Stimulated activated naive CD8-positive, alpha-beta T cell treated with anti-CD3 and anti-CD28 coated beads, Interleukin-15, Interleukin-2, amounts not matched to agents 100 ng/mL and 50 ng/mL, for 24 hours (primary cell): ENCODE measurements at regions not wholly inside any gene's neighbourhood (a gene's known extent, or its start where the extent isn't known, plus 50 kb on each side); places are given as distances from the start of the nearest gene placed in this dataset.
"Not testable (repeated sequence)": the region's sequence is repeated elsewhere in the genome, so short reads cannot be mapped to it uniquely, and the experiment has no call there.

Experiments
- H3K27ac Mint-ChIP-seq: one replicate; pipeline ENCODE4 v1.8.0; 2021; ENCODE audit warnings: mild to moderate bottlenecking, mixed read lengths
- H3K27me3 Mint-ChIP-seq: one replicate; pipeline ENCODE4 v1.8.0; 2021; ENCODE audit warnings: mixed read lengths
- H3K36me3 Mint-ChIP-seq: one replicate; pipeline ENCODE4 v1.8.0; 2021; ENCODE audit warnings: low read depth, mixed read lengths
- H3K4me1 Mint-ChIP-seq: one replicate; pipeline ENCODE4 v1.8.0; 2021; ENCODE audit warnings: low read depth, mixed read lengths
- H3K4me3 Mint-ChIP-seq: one replicate; pipeline ENCODE4 v1.8.0; 2021; ENCODE audit warnings: mild to moderate bottlenecking, mixed read lengths
- H3K9me3 Mint-ChIP-seq: one replicate; pipeline ENCODE4 v1.8.0; 2021; ENCODE audit warnings: mixed read lengths

GRCh38 chr6:130611366-130611765 lies 215.8 kb upstream of the SMLR1 start:
- Mint-ChIP-seq H3K27me3 (no peaks in the 10 kb centered on the region), H3K9me3 (no peaks in the 10 kb centered on the region), H3K36me3 (no peaks in the 10 kb centered on the region), H3K4me1 (peaks cover 5% of the 10 kb centered on the region), H3K4me3 (no peak overlapping the region), H3K27ac (no peak overlapping the region)

GRCh38 chr6:130613176-130613575 lies 214.0 kb upstream of the SMLR1 start:
- H3K27ac Mint-ChIP-seq, result no peak overlapping the region

GRCh38 chr6:130615816-130616215 lies 211.4 kb upstream of the SMLR1 start:
- peaks cover 3% of the 10 kb centered on the region for H3K9me3 Mint-ChIP-seq
- H3K27me3 Mint-ChIP-seq, result no peaks in the 10 kb centered on the region
- H3K4me1 Mint-ChIP-seq, result peaks cover 18% of the 10 kb centered on the region
- no peak overlapping the region for H3K27ac Mint-ChIP-seq
- H3K36me3 Mint-ChIP-seq, result no peaks in the 10 kb centered on the region
- H3K4me3 Mint-ChIP-seq, result no peak overlapping the region

More at GRCh38 chr6:130613176-130613575, 214.0 kb upstream of the SMLR1 start:
- Mint-ChIP-seq H3K36me3 (no peaks in the 10 kb centered on the region), H3K4me3 (no peak overlapping the region), H3K27me3 (no peaks in the 10 kb centered on the region), H3K9me3 (peaks cover 3% of the 10 kb centered on the region), H3K4me1 (peaks cover 10% of the 10 kb centered on the region)

GRCh38 chr6:130617658-130618057 lies 209.5 kb upstream of the SMLR1 start:
- Mint-ChIP-seq H3K9me3 (peaks cover 3% of the 10 kb centered on the region), H3K27ac (no peak overlapping the region), H3K36me3 (no peaks in the 10 kb centered on the region), H3K4me3 (no peak overlapping the region), H3K27me3 (no peaks in the 10 kb centered on the region), H3K4me1 (peaks cover 29% of the 10 kb centered on the region)

- Mint-ChIP-seq H3K9me3 (peaks cover 13% of the 10 kb centered on the region), H3K4me1 (peaks cover 40% of the 10 kb centered on the region)
- H3K27ac Mint-ChIP-seq, H3K36me3 Mint-ChIP-seq, H3K4me3 Mint-ChIP-seq, H3K27me3 Mint-ChIP-seq: not testable (repeated sequence)
These were observed 208.4 kb upstream of the SMLR1 start for GRCh38 chr6:130618806-130619205.

GRCh38 chr6:130620338-130620781 lies 206.8 kb upstream of the SMLR1 start:
- Mint-ChIP-seq H3K4me1 (peaks cover 53% of the 10 kb centered on the region), H3K4me3 (no peak overlapping the region), H3K9me3 (peaks cover 13% of the 10 kb centered on the region), H3K27me3 (no peaks in the 10 kb centered on the region), H3K36me3 (peaks cover 9% of the 10 kb centered on the region), H3K27ac (no peak overlapping the region)

GRCh38 chr6:130622142-130622541 lies 205.1 kb upstream of the SMLR1 start:
- peak overlapping the region; percentile 54 for H3K27ac Mint-ChIP-seq
- peaks cover 63% of the 10 kb centered on the region for H3K4me1 Mint-ChIP-seq
- peaks cover 9% of the 10 kb centered on the region for H3K36me3 Mint-ChIP-seq
- H3K4me3 Mint-ChIP-seq, result no peak overlapping the region
- no peaks in the 10 kb centered on the region for H3K27me3 Mint-ChIP-seq
- peaks cover 10% of the 10 kb centered on the region for H3K9me3 Mint-ChIP-seq

GRCh38 chr6:130624046-130624445 lies 203.2 kb upstream of the SMLR1 start:
- H3K36me3 Mint-ChIP-seq, result peaks cover 9% of the 10 kb centered on the region
- peaks cover 10% of the 10 kb centered on the region for H3K9me3 Mint-ChIP-seq
- peaks cover 69% of the 10 kb centered on the region for H3K4me1 Mint-ChIP-seq
- no peak overlapping the region for H3K4me3 Mint-ChIP-seq
- H3K27ac Mint-ChIP-seq, result no peak overlapping the region
- H3K27me3 Mint-ChIP-seq, result no peaks in the 10 kb centered on the region

- H3K4me3 Mint-ChIP-seq, result no peak overlapping the region
These were observed 201.2 kb upstream of the SMLR1 start for GRCh38 chr6:130625825-130626527.

GRCh38 chr6:130628862-130629261 lies 198.3 kb upstream of the SMLR1 start:
- Mint-ChIP-seq H3K4me3 (no peak overlapping the region), H3K4me1 (peaks cover 39% of the 10 kb centered on the region), H3K27me3 (no peaks in the 10 kb centered on the region), H3K27ac (no peak overlapping the region), H3K9me3 (no peaks in the 10 kb centered on the region), H3K36me3 (no peaks in the 10 kb centered on the region)

More at GRCh38 chr6:130625825-130626527, 201.2 kb upstream of the SMLR1 start:
- Mint-ChIP-seq H3K27ac (peak overlapping the region; percentile 81), H3K36me3 (peaks cover 9% of the 10 kb centered on the region), H3K4me1 (peaks cover 65% of the 10 kb centered on the region), H3K9me3 (peaks cover 10% of the 10 kb centered on the region), H3K27me3 (no peaks in the 10 kb centered on the region)

- no peaks in the 10 kb centered on the region for H3K27me3 Mint-ChIP-seq
- H3K36me3 Mint-ChIP-seq, result no peaks in the 10 kb centered on the region
- no peak overlapping the region for H3K4me3 Mint-ChIP-seq
- peaks cover 31% of the 10 kb centered on the region for H3K4me1 Mint-ChIP-seq
- H3K9me3 Mint-ChIP-seq, result no peaks in the 10 kb centered on the region
- H3K27ac Mint-ChIP-seq, result no peak overlapping the region
These were observed 197.6 kb upstream of the SMLR1 start for GRCh38 chr6:130629640-130630039.

GRCh38 chr6:130632277-130632676 lies 194.9 kb upstream of the SMLR1 start:
- Mint-ChIP-seq H3K4me3 (no peak overlapping the region), H3K4me1 (peaks cover 14% of the 10 kb centered on the region), H3K27ac (no peak overlapping the region), H3K36me3 (no peaks in the 10 kb centered on the region), H3K9me3 (peaks cover 11% of the 10 kb centered on the region), H3K27me3 (no peaks in the 10 kb centered on the region)

GRCh38 chr6:130632897-130633296 lies 194.3 kb upstream of the SMLR1 start:
- no peak overlapping the region for H3K4me3 Mint-ChIP-seq

GRCh38 chr6:130643361-130643760 lies 183.8 kb upstream of the SMLR1 start:
- Mint-ChIP-seq H3K4me3 (no peak overlapping the region), H3K4me1 (no peaks in the 10 kb centered on the region), H3K27me3 (no peaks in the 10 kb centered on the region), H3K36me3 (no peaks in the 10 kb centered on the region), H3K27ac (no peak overlapping the region), H3K9me3 (peaks cover 22% of the 10 kb centered on the region)

More at GRCh38 chr6:130632897-130633296, 194.3 kb upstream of the SMLR1 start:
- Mint-ChIP-seq H3K4me1 (peaks cover 14% of the 10 kb centered on the region), H3K27me3 (no peaks in the 10 kb centered on the region), H3K27ac (no peak overlapping the region), H3K9me3 (peaks cover 11% of the 10 kb centered on the region), H3K36me3 (no peaks in the 10 kb centered on the region)

GRCh38 chr6:130644175-130644574 lies 183.0 kb upstream of the SMLR1 start:
- Mint-ChIP-seq H3K36me3 (no peaks in the 10 kb centered on the region), H3K4me1 (no peaks in the 10 kb centered on the region), H3K4me3 (no peak overlapping the region), H3K9me3 (peaks cover 19% of the 10 kb centered on the region), H3K27me3 (no peaks in the 10 kb centered on the region), H3K27ac (no peak overlapping the region)

GRCh38 chr6:130644769-130645168 lies 182.4 kb upstream of the SMLR1 start:
- H3K9me3 Mint-ChIP-seq, result peaks cover 19% of the 10 kb centered on the region
- not testable (repeated sequence) for H3K4me3 Mint-ChIP-seq, H3K27me3 Mint-ChIP-seq, H3K36me3 Mint-ChIP-seq, H3K27ac Mint-ChIP-seq, H3K4me1 Mint-ChIP-seq
